ENCODE measurements at regions not wholly inside any gene's neighbourhood (a gene's known extent, or its start where the extent isn't known, plus 50 kb on each side); places are given as distances from the start of the nearest gene placed in this dataset.
"Not testable (repeated sequence)": the region's sequence is repeated elsewhere in the genome, so short reads cannot be mapped to it uniquely, and the experiment has no call there.

DNA sequence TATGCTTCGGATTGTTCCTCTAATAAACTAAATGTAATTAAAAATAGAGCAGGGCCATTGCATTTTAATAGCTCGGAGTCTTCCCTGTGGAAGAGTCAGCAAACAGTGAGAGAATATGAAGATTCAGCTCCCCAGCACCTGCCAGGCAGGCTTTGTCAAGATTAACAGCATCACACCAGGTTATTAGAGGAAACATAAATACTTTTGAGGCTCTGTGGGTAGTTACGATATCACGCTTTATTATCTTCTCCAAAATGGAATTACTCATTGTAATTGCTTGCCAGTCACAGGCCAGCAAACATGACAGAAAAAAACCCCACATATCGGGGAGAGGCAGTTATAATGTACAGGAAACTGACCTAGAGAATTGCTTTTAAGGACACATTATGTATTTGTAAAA is 303.9 kb downstream of the CPS1 start:
- no peak for DNase-seq (ENCODE audit: low read depth in 2 of 3, low spot score in 1 of 3)

DNA sequence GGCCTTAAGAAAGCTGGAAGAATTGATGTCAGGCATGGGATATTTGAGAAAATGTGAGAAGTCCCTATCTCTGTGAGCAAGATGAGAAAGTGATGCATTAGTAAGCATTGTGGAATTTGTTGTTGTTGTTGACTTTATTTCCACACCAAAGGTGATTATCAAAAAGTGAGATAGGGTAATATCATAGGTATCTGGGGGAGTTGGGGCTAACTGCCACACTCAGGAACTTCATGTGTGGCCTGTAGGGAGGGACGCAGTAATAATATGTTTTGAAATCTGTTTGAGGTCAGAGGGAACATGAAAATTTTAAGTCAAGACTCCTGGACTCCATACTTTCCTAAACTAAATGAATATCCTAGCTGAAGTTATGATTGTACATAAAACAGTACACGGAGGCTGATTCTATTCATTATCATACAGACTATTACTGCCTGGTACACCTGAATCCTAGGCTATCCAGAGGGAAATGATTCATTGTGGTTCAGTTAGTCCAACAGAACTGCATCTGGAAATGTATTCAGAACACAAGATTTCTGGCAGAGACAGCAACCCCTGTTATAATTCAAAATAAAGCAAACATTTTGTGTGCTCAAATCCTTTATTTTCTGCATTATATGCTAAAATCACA is 304.8 kb downstream of the CPS1 start:
- DNase-seq (ENCODE audit: low read depth in 2 of 3, low spot score in 1 of 3) = no peak

DNA sequence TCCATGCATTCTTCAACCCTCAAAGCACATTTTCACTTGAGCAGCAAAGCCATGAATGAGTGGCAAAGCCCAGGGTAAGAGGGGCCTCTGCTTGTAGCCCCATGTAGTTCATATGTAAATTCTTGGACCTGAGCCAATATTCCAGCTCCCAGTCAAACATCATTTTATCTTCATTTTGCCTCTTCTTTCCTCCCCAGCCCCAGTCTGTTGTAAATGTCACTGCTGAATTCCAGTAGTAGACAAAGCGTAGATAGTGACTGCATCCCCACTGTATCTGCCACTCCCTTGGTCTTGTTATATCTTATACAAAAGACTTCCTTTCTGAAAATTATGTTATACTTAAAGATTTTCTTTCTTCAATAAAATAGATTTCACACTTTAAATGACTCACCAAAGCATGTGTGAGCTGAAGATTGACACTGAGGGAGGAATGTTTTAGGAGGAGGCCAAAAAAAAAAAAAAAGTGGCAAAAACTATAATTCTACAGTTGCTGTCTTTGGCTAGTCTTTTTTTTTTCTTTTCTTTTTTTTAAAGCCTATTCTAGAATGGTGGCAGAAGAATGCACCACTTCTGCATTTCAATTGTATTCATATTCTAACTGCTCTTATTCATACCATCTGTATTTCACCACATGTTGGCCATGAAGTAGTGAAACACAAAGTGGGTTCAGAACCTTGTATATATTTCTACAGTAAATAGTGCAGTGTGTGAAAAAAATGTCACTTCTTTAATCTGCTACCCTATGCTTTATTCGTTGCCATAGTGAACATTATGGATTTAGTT is 306.1 kb downstream of the CPS1 start:
- DNase-seq (ENCODE audit: low read depth in 2 of 3, low spot score in 1 of 3) = no peak

DNA sequence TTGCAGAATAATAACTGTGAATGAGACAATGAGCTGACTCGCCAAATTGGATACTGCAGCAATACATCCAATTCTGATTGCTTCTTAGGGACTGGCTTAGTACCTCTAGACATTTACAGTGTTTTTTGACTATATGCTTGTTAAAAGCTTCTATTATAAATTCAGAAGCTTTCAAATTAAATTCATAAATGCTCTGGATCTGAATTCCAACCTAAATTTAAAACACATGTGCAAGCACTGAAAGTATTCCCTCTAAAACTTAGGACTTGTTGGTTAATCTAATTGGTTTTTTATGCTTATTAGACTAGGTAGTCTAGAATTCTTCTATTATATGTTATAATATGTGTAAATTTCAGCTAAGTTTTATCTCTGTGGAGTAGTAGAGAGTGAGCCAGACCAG is 306.9 kb downstream of the CPS1 start:
- DNase-seq (ENCODE audit: low read depth in 2 of 3, low spot score in 1 of 3) = no peak

DNA sequence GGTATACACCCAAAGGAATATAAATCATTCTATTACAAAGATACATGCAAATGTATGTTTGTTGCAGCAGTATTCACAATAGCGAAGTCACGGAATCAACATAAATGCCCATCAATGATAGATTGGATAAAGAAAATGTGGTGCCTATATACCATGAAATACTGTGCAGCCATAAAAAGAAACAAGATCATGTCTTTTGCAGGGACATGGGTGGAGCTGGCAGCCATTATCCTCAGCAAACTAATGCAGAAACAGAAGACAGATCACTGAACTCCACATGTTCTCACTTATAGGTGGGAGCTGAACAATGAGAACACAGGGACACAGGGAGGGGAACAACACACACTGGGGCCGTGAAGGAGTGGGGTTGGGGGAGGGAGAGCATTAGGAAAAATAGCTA is 315.2 kb downstream of the CPS1 start:
- DNase-seq (ENCODE audit: low read depth in 2 of 3, low spot score in 1 of 3) = not testable (repeated sequence)

DNA sequence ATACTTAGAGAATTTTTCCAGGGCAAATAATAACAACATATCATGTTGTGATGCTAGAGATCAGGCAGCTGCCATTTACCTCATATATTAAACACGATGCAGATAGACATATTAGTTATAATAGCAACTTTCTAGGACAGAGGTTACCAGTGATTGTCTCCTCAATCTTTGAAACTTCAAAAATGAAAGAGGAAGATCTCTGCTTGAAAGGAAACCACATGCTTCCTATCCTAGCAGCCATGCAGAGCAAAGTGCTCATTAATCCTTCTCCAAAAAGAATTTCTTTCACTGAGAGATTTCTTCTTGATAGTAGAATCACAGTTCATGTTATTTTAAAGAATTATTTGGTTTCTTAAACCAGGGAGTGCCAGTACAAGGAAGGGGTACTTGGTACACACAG is 317.2 kb downstream of the CPS1 start:
- no peak for DNase-seq (ENCODE audit: low read depth in 2 of 3, low spot score in 1 of 3)

DNA sequence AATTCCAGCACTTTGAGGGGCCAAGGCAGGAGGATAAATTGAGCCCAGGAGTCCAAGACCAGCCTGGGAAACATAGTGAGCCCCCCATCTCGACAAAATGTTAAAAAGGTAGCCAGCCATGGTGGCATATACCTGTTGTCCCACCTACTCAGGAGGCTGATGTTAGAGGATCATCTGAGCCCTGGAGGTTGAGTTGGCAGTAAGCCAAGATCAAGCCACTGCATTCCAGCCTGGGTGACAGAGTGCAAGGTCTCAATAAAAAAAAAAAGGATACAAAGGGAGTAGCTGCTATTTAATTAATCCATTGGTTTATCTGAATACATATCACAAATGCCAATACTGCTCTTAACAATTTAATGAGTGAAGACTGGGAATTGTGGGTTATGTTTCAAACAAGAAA is 327.8 kb downstream of the CPS1 start:
- DNase-seq (ENCODE audit: low read depth in 2 of 3, low spot score in 1 of 3) = no peak

DNA sequence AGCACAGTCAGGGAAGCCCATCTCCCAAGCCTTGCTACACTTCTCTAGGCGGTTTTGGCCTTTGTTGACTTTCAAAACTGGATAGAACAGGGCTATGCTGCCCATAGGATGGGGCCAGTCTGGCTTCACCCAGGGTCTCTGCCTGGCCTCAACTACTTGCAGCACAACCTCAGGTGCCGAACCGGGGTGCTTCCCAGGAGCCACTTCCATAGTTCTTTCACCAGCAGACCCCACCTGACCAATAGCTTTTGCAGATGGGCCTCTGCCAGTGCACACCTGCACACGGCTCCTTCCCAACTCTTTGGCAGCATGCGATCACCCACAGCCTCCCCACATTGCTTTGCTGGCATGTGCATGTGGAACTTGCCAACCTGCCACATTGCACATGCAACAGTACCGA is 331.6 kb downstream of the CPS1 start:
- no peak for DNase-seq (ENCODE audit: low read depth in 2 of 3, low spot score in 1 of 3)

DNA sequence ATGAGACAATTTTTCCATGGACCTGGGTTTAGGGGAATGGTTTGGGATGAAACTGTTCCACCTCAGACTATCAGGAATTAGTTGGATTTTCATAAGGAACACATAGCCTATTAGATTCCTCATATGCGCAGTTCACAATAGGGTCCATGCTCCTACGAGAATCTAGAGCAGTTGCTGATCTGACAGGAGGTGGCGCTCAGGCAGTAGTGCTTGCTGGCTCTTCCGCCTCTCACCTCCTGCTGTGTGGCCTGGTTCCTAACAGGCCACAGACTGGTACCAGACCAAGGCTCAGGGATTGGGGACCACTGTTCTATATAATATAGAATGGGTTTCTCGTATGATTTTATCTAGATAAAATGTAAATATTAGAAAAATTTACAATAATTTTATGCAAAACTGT is 338.7 kb downstream of the CPS1 start:
- DNase-seq (ENCODE audit: low read depth in 2 of 3, low spot score in 1 of 3) = no peak

DNA sequence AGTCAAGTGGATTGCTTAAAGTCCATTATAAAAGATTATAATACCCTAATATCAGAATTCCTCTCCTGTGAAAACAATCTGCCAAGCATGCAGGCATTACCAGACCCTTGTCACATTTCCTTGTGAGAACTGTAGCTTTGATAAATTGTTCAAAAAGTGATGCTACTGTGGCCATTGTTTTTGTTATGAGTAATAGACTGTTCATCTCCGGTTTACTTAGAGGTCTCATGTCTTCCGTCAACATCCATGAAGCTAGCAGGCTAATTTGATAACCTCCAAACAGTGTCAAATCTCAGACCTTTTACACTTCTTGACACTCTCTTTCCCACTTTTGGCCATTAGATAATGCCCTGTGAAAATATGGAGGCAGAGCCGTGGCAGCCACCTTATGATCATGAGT is 342.7 kb downstream of the CPS1 start:
- no peak for DNase-seq (ENCODE audit: low read depth in 2 of 3, low spot score in 1 of 3)

DNA sequence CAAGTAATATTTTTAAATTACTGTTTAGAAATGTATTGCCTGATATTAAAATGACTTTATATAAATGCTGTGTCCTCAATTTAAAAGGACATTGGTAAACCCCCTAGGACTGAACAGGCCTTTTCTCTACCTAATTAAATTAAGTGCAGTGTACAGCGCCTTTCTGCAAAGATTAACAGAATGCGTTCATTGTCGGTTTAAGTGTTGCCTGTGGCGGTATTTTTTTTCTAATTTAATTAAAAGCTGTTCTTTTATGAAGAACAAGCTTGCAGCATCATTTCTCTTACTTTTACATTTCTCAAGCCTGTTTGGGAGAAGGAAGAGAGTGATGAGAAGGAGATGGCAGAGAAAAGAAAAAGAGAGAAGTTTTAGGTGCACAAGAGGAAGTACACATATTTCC is 344.9 kb downstream of the CPS1 start:
- no peak for DNase-seq (ENCODE audit: low read depth in 2 of 3, low spot score in 1 of 3)

DNA sequence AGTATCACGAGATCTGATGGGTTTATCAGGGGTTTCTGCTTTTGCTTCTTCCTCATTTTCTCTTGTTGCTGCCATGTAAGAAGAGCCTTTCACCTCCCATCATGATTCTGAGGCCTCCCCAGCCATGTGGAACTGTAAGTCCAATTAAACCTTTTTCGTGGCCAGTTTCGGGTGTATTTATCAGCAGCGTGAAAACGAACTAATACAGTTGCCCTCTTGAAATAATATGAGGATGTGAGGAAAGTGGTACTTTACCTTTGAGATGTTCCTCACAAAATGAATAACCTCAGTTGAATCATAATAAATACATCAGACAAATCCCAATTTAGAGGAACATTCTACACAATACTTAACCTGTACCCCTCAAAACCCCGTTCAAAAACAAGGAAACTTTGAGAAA is 356.4 kb downstream of the CPS1 start:
- DNase-seq (ENCODE audit: low read depth in 2 of 3, low spot score in 1 of 3) = no peak

DNA sequence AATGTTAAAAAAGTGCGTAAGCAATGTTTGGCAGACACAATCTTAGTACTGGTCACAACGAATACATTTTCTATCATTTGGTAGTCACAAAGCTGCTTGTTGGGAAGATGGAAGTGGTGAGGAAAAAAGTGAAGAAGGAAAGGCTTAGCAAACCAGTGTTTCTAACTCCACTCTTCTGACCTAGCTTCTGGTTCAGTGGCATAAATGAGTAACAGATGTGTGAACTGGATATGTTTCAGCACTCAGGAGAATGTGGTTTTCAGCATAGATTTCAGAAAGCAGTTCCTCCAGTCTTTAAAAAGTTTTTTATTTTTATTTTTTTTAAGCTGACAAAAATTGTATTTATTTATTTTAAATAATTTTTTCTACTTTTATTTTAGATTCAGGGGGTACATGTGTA is 357.1 kb downstream of the CPS1 start:
- DNase-seq (ENCODE audit: low read depth in 2 of 3, low spot score in 1 of 3) = no peak

DNA sequence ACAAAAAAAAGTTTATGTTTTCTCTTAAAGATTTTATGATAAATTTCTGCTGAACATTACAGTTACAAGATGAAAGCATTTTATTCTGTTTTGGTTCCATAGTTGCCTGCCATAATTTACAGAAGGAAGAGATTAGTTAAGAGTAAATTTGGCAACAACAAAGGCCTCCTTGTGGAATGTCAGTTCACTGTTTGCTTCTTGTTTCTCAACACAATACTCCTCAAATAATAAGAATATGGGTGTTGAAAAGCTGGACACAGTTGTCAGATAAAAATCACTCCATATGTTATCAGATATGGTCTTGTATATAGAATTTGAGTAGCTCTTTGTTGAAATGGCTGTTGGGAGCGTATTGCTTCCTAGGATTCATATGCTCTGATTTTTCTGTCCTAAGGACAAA is 359.5 kb downstream of the CPS1 start:
- DNase-seq (ENCODE audit: low read depth in 2 of 3, low spot score in 1 of 3) = no peak

DNA sequence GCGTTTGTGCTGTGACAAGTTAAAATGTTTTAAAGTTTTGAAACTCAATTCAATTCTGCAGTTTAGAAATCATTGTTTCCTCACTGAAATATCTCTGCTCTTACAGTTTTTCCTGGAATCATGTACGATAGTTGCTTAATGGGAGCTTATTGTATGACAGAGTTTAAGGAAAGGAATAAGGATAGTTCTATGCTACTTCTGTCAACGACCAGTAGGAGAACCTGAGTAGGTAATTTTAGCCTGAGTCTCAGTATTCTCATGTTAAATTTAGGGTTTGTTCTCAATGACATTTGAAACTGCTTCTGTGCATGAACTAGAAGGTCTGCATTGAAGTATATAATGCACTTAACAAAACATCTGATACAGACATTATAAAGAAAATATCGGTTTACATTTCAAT is 361.1 kb downstream of the CPS1 start:
- no peak for DNase-seq (ENCODE audit: low read depth in 2 of 3, low spot score in 1 of 3)

DNA sequence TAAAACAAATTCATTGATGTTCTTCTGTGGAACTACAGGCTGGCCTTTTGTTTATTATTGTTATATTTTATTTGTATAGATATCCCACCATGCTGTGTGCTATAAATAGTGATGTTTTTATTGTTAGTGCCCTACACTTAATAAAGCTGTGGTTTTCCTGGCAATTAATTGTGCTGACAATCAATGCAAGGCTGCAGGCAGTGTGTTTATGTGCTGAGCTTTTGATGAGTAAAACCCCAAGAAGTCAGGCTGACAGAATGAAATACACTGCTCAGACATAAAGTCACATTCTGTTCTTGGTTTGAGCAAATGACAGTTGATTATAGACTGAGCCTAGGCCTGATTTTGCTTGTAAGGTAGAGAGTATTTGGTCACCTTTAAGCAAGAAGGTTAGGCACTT is 362.7 kb downstream of the CPS1 start:
- DNase-seq (ENCODE audit: low read depth in 2 of 3, low spot score in 1 of 3) = no peak

DNA sequence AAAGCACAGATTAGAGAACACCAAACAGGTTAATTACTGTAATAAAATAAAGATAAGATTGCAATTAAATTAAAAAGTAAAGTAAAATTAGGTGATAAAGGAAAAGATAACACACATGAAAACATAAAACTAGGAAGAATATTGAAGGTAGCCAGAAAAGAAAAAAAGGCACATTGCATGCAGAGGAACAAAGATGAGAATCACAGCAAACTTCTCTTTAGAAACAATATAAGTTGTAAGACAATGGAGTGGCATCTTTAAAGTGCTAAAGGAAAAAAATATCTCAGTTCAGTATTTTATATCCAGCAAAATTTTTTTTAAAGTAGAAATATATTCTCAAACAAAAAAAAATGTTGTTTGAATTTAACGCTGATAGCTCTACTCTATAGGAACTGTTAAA is 366.0 kb downstream of the CPS1 start:
- DNase-seq (ENCODE audit: low read depth in 2 of 3, low spot score in 1 of 3) = no peak

DNA sequence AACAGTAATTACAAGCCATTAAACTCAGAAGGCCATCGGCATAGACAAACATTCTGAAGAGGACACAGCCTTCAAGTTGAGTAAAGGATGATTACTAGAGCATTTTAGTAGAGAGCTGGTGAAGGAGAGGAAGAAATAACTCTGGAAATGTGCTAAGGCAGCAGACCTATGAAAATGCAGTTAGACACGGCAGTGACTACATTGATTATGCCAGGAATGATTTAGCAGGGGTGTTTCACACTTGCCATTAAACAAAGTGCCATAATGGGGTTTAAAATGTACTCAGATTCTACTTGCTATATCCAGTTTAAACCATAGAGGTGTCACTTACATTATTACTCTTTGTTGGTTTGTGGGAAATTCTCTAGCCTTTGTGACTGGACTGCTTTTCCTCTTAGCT is 372.3 kb downstream of the CPS1 start:
- no peak for DNase-seq (ENCODE audit: low read depth in 2 of 3, low spot score in 1 of 3)

DNA sequence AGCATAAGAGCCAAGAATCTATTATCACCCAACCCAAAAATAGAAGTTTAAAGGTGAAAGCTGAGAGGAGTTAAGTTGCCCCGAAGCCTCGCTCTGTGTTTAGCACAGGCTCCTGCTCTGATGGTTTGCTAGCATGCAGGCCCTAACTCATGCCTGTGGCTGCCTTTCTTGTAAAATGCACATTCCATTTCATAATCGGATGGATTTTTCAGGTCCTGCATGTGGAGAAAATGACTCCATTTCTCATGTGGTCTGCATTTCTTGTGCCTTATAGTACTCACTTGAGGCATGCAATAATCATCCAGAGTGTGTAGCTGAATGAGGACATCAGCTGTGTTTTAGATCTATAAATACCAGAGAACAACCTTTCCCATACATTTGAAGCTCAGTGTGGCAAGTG is 381.8 kb downstream of the CPS1 start:
- no peak for DNase-seq (ENCODE audit: low read depth in 2 of 3, low spot score in 1 of 3)

DNA sequence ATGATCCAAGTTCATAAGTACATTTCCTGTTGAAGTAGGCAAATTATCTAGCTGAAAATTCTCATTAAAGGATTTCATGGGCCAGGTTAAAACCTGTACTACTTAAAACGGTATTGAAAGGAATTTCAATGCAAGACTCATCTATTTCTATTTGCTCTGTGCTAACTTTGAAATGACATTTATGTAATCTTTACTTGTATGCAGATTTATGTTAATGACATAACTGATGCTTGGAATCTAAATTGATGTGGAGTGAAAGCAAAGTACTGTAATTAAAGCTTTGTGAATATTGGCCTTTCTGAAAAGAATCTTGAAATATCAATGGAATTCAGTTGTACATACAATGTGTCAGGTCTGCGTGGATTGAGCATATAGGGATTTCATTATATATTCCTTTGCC is 390.0 kb downstream of the CPS1 start:
- DNase-seq (ENCODE audit: low read depth in 2 of 3, low spot score in 1 of 3) = no peak

DNA sequence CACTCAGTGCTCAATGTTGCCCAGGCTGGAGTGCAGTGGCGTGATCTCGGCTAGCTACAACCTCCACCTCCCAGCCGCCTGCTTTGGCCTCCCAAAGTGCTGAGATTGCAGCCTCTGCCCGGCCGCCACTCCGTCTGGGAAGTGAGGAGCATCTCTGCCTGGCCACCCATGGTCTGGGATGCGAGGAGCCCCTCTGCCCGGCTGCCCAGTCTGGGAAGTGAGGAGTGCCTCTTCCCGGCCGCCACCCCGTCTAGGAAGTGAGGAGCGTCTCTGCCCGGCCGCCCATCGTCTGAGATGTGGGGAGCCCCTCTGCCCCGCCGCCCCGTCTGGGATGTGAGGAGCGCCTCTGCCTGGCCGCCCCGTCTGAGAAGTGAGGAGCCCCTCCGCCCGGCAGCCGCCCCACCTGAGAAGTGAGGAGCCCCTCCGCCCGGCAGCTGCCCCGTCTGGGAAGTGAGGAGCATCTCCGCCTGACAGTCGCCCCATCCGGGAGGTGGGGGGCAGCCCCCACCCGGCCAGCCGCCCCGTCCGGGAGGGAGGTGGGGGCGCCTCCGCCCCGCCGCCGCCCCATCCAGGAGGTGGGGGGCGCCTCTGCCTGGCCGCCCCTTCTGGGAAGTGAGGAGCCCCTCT is 394.1 kb downstream of the CPS1 start:
- not testable (repeated sequence) for DNase-seq (ENCODE audit: low read depth in 2 of 3, low spot score in 1 of 3)

DNA sequence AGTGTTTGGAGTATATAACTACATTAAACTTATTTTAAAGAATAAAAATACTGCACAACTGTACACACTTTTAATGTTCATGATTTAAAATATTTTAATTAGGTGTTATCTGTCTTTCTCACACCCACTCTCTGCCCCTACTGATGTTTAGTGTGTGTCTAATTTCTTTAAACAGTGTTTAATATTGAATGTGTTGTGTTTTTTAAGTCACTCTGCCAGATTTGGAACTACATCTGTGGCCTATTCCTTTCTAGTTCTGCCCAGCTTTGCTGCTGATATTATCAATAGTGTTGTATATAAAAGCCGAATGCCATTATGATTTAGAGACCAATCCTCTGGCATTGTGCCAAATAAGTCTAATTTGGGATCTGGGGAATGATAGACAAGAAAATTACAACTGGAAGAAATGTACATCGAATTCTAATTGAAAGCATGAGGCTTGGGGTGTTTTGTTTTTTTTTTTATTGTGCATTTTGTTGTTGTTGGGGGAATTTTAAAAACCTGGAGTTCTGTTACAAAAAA is 398.0 kb downstream of the CPS1 start:
- DNase-seq (ENCODE audit: low read depth in 2 of 3, low spot score in 1 of 3) = no peak

Data from stimulated activated CD4-positive, alpha-beta T cell treated with anti-CD3 and anti-CD28 coated beads, Interleukin-12 subunit alpha, Interleukin-12 subunit beta, amount 100 ng/mL, for 48 hours (primary cell).